Panc1 (cell line): ENCODE measurements at regions not wholly inside any gene's neighbourhood (a gene's known extent, or its start where the extent isn't known, plus 50 kb on each side); places are given as distances from the start of the nearest gene placed in this dataset.

Source experiments
- POLR2AphosphoS5 ChIP-seq: IDR thresholded peaks from 2 replicates; pipeline ENCODE4 v1.6.1; 2012; ENCODE audit warnings: mild to moderate bottlenecking, low read depth, low read length, moderate library complexity
- SIN3A ChIP-seq: IDR thresholded peaks from 2 replicates; pipeline ENCODE4 v1.6.1; 2012; ENCODE audit warnings: low read depth, mild to moderate bottlenecking, low read length, moderate library complexity, borderline replicate concordance; ENCODE audit not compliant: insufficient read depth
- TF ChIP-seq, protein P1 (sequence below): fragments of 450-650 bp; IDR thresholded peaks from 2 replicates; pipeline ENCODE4 v1.5.1; 2017; ENCODE audit warnings: mild to moderate bottlenecking

DNA sequence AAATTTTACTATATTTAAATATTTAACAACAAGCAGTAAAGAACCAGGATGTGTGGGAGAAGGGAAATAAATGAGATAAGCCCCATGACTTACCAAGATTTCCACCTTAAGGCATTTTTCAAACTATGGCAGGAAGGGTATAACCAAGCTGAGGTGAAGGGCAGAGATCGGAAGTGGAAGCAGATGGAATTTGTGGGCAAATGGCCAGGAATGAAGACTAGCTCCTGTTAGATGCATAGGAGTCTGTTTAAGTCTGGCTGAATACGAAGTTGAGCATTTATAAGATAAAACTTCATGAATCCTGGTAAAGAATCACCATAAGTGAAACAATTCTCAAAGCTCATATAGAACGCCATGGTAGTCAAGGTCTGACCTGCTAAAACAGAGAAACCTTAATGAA is 163.5 kb downstream of the DIO2 start:
- TF ChIP-seq, protein P1, sequence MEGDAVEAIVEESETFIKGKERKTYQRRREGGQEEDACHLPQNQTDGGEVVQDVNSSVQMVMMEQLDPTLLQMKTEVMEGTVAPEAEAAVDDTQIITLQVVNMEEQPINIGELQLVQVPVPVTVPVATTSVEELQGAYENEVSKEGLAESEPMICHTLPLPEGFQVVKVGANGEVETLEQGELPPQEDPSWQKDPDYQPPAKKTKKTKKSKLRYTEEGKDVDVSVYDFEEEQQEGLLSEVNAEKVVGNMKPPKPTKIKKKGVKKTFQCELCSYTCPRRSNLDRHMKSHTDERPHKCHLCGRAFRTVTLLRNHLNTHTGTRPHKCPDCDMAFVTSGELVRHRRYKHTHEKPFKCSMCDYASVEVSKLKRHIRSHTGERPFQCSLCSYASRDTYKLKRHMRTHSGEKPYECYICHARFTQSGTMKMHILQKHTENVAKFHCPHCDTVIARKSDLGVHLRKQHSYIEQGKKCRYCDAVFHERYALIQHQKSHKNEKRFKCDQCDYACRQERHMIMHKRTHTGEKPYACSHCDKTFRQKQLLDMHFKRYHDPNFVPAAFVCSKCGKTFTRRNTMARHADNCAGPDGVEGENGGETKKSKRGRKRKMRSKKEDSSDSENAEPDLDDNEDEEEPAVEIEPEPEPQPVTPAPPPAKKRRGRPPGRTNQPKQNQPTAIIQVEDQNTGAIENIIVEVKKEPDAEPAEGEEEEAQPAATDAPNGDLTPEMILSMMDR: no peak
- no peak for TF ChIP-seq SIN3A
- no peak for TF ChIP-seq POLR2AphosphoS5
